Glutamatergic neuron (in vitro differentiated cells): ENCODE measurements at regions not wholly inside any gene's neighbourhood (a gene's known extent, or its start where the extent isn't known, plus 50 kb on each side); places are given as distances from the start of the nearest gene placed in this dataset.
A peak's percentile ranks its signal among the peaks of the same experiment; 100 is the strongest.

Experiments
- DNase-seq: peaks from one replicate; pipeline ENCODE4 v3.0.0; 2022
- H3K27ac Mint-ChIP-seq: one replicate; pipeline ENCODE4 v1.8.0; 2020; ENCODE audit warnings: mild to moderate bottlenecking, mixed read lengths, inconsistent platforms; ENCODE audit not compliant: unreplicated experiment
- H3K27me3 Mint-ChIP-seq: one replicate; pipeline ENCODE4 v1.8.0; 2020; ENCODE audit warnings: mild to moderate bottlenecking, moderate library complexity, mixed read lengths, inconsistent platforms; ENCODE audit not compliant: unreplicated experiment
- H3K36me3 Mint-ChIP-seq: one replicate; pipeline ENCODE4 v1.8.0; 2020; ENCODE audit warnings: mild to moderate bottlenecking, mixed read lengths, inconsistent platforms; ENCODE audit not compliant: unreplicated experiment
- H3K4me1 Mint-ChIP-seq: one replicate; pipeline ENCODE4 v1.8.0; 2020; ENCODE audit warnings: mild to moderate bottlenecking, low read depth, mixed read lengths, inconsistent platforms; ENCODE audit not compliant: unreplicated experiment
- H3K4me3 Mint-ChIP-seq: one replicate; pipeline ENCODE4 v1.8.0; 2020; ENCODE audit warnings: mild to moderate bottlenecking, mixed read lengths, inconsistent platforms; ENCODE audit not compliant: unreplicated experiment
- H3K9me3 Mint-ChIP-seq: one replicate; pipeline ENCODE4 v1.8.0; 2020; ENCODE audit warnings: mild to moderate bottlenecking, moderate library complexity, mixed read lengths, inconsistent platforms; ENCODE audit not compliant: unreplicated experiment
- TF ChIP-seq, protein P1 (sequence below): fragments of 200-600 bp; sonication (generic); IDR thresholded peaks from one replicate; pipeline ENCODE4 v1.5.0; 2021; ENCODE audit not compliant: partially characterized antibody, unreplicated experiment

DNA sequence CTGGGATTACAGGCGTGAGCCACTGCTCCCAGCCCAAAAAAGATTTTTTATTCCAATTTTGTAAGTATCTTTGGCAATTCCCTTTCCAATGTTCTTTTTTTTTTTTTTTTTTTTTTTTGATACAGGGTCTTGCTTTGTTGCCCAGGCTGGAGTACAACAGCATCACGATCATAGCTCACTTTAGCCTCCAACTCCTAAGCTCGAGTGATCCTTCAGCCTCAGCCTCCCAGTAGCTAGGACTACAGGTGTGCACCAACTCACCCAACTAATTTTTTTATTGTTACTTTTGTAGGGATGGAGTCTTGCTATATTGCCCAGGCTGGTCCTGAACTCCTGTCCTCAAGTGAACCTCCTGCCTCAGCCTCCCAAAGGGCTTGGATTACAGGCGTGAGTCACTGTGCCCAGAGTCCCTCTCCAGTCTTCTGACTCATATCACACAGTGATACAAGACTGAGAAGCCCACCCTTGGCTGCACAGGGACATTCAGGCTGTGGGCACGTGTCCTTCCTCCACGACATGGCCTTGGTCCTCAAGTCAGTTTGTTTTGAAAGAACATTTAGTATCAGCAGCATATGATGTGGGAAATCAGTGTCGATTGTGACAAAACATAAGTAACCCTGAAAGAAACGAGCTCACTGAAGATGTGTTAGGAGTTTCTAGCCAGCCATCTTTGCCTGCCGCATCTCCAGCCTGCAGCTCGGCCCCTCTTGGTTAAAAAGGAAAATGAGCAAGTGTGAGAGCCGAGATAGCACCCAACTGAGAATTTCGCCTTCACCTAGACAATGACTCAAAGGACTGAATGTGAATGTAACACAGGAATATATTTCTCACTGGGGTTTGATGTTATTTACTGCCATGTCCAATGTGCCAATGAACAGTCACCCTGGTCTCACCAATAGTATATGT lies 175.5 kb downstream of the MN1 start:
- TF ChIP-seq, protein P1, sequence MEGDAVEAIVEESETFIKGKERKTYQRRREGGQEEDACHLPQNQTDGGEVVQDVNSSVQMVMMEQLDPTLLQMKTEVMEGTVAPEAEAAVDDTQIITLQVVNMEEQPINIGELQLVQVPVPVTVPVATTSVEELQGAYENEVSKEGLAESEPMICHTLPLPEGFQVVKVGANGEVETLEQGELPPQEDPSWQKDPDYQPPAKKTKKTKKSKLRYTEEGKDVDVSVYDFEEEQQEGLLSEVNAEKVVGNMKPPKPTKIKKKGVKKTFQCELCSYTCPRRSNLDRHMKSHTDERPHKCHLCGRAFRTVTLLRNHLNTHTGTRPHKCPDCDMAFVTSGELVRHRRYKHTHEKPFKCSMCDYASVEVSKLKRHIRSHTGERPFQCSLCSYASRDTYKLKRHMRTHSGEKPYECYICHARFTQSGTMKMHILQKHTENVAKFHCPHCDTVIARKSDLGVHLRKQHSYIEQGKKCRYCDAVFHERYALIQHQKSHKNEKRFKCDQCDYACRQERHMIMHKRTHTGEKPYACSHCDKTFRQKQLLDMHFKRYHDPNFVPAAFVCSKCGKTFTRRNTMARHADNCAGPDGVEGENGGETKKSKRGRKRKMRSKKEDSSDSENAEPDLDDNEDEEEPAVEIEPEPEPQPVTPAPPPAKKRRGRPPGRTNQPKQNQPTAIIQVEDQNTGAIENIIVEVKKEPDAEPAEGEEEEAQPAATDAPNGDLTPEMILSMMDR = no peak
- H3K27ac Mint-ChIP-seq = no peak overlapping the region

DNA sequence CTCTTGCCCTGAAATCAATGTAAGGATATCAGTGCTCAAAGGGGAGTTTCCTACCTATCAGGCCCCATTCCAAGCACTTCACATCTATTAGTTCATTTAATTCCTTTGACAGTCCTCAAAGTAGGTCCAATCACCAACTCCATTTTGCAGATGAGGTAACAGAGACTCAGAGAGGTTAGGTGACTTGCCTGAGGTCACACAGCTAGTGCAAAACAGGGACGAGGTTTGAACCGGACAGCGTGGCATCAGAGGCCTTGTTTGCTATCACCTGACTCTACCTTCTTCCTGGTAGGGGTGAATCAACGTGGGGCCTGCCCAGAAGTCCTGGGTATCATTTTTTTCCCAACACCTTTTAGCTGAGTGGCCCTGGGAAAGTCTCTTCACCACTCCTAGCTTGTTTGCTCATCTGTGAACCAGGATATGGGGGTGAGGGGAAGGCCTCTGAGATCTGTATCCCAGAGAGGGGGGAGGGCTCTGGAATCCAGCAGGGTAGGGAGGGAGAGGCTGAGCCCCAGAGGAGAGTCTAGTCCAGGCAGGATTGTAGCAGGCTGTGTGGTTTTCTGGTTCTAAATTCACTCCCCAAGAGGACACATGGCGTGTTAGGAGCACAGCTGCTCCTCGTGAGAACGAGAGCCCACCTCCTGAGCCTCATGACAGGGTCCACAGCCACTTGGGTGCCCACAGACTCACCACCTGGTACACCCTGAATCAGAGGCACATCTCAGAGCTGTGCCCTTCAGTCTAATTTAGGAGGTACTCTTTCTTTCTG lies 174.7 kb downstream of the MN1 start:
- TF ChIP-seq, protein P1 = no peak
- Mint-ChIP-seq H3K27me3 (peaks cover 5% of the 10 kb centered on the region), H3K36me3 (peaks cover 4% of the 10 kb centered on the region), H3K4me3 (no peak overlapping the region), H3K27ac (no peak overlapping the region), H3K4me1 (peaks cover 2% of the 10 kb centered on the region), H3K9me3 (peaks cover 8% of the 10 kb centered on the region)
- DNase-seq = no peak

More for the DNA sequence above, 175.5 kb downstream of the MN1 start:
- H3K4me3 Mint-ChIP-seq = no peak overlapping the region
- peaks cover 6% of the 10 kb centered on the region for H3K9me3 Mint-ChIP-seq
- DNase-seq = no peak
- H3K36me3 Mint-ChIP-seq = peaks cover 4% of the 10 kb centered on the region
- H3K4me1 Mint-ChIP-seq = no peaks in the 10 kb centered on the region
- peaks cover 2% of the 10 kb centered on the region for H3K27me3 Mint-ChIP-seq

DNA sequence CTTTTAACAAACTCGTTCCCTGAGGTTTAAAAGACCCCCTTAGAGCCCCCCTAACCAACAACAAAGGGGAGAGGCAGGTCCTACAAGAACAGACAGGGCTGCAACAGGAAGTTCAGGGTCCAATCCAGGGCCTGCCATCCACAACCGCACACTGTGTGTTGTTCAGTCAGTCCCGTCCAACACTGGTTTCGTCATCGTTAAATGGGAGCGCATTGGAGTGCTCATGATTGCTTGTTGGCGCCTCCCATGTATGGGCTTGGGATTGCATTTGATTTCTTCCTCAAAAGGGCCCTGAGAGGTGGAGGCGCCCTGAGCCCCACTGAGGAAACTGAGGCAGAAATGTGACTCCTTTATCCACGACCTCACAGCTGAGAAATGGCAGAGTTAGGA lies 174.1 kb downstream of the MN1 start:
- no peak for DNase-seq
- TF ChIP-seq, protein P1 = peak; percentile 30
- Mint-ChIP-seq H3K36me3 (peaks cover 4% of the 10 kb centered on the region), H3K4me3 (no peak overlapping the region), H3K4me1 (peaks cover 2% of the 10 kb centered on the region), H3K9me3 (peaks cover 10% of the 10 kb centered on the region), H3K27me3 (peaks cover 5% of the 10 kb centered on the region), H3K27ac (no peak overlapping the region)

DNA sequence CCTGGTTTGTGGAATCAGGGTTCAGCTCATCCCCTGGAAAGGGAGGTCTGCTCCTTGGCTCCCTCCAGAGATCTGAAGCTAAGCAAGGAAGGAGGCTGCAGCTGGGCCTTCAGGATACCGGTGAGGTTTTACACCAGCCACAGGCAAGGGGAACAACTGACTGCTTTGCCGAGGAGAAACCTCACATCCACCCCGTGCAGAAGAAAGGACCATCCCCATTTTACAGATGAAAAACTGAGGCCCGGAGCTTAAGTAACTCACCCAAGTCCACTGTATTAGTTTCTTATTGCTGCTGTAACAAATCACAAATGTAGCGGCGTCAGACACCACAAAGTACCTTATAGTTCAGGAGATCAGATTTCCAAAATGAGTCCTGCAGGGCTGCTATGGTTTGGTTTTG lies 173.7 kb downstream of the MN1 start:
- no peak overlapping the region for H3K4me3 Mint-ChIP-seq
- peaks cover 5% of the 10 kb centered on the region for H3K27me3 Mint-ChIP-seq
- peaks cover 4% of the 10 kb centered on the region for H3K36me3 Mint-ChIP-seq
- DNase-seq = no peak
- H3K9me3 Mint-ChIP-seq = peaks cover 10% of the 10 kb centered on the region
- TF ChIP-seq, protein P1 = no peak
- H3K27ac Mint-ChIP-seq = no peak overlapping the region
- peaks cover 2% of the 10 kb centered on the region for H3K4me1 Mint-ChIP-seq
